ENCODE measurements at regions not wholly inside any gene's neighbourhood (a gene's known extent, or its start where the extent isn't known, plus 50 kb on each side); places are given as distances from the start of the nearest gene placed in this dataset.

- Histone ChIP-seq H3K4me1 (replicated peaks in 1 of 2) (no peaks in the 10 kb centered on the region), H3K36me3 (replicated peaks in 1 of 2) (no peaks in the 10 kb centered on the region), H3K27me3 (no peaks in the 10 kb centered on the region), H3K27ac (no peak overlapping the region), H3K4me3 (no peak overlapping the region), H3K9me3 (replicated peaks in 1 of 3) (no peaks in the 10 kb centered on the region)
- DNase-seq: no peak
- intact Hi-C loops (cut with DNase I): no loop called here
- 14 to 21% (median 18%) methylated on average over 2 of the region's 2 CpGs for WGBS, 4 donors
- TF ChIP-seq CTCF (IDR thresholded peaks at IDR 0.05): no peak
Measured at GRCh38 chr13:31896427-31896826, 135.1 kb upstream of the FRY start.

GRCh38 chr13:31898378-31899071 is 133.0 kb upstream of the FRY start:
- WGBS, 4 donors: 65 to 81% (median 72%) methylated on average over 8 to 9 of the region's 9 CpGs
- Histone ChIP-seq H3K36me3 (replicated peaks in 1 of 2) (no peaks in the 10 kb centered on the region), H3K9me3 (replicated peaks in 1 of 3) (no peaks in the 10 kb centered on the region), H3K4me3 (no peak overlapping the region), H3K27ac (no peak overlapping the region), H3K4me1 (replicated peaks in 1 of 2) (no peaks in the 10 kb centered on the region), H3K27me3 (no peaks in the 10 kb centered on the region)
- intact Hi-C loops (cut with DNase I): no loop called here
- TF ChIP-seq POLR2A (IDR thresholded peaks at IDR 0.05) (no peak), CTCF (IDR thresholded peaks at IDR 0.05) (no peak)
- DNase-seq: no peak

GRCh38 chr13:31901985-31902384 is 129.6 kb upstream of the FRY start:
- Histone ChIP-seq H3K4me3 (no peak overlapping the region), H3K36me3 (replicated peaks in 1 of 2) (no peaks in the 10 kb centered on the region), H3K27me3 (no peaks in the 10 kb centered on the region), H3K27ac (no peak overlapping the region), H3K4me1 (replicated peaks in 1 of 2) (no peaks in the 10 kb centered on the region), H3K9me3 (replicated peaks in 1 of 3) (no peaks in the 10 kb centered on the region)
- TF ChIP-seq CTCF (IDR thresholded peaks at IDR 0.05): no peak
- intact Hi-C loops (cut with DNase I): no loop called here
- WGBS, 4 donors: 74 to 83% (median 82%) methylated on average over 2 of the region's 2 CpGs
- no peak for DNase-seq

- Histone ChIP-seq H3K36me3 (replicated peaks in 1 of 2) (no peaks in the 10 kb centered on the region), H3K27ac (no peak overlapping the region), H3K27me3 (no peaks in the 10 kb centered on the region), H3K4me1 (replicated peaks in 1 of 2) (no peaks in the 10 kb centered on the region), H3K4me3 (no peak overlapping the region), H3K9me3 (replicated peaks in 1 of 3) (no peaks in the 10 kb centered on the region)
- TF ChIP-seq CTCF (IDR thresholded peaks at IDR 0.05) (no peak), POLR2A (IDR thresholded peaks at IDR 0.05) (no peak)
- no peak for DNase-seq
- intact Hi-C loops (cut with DNase I): no loop called here
- 72 to 85% (median 79%) methylated on average over 7 of the region's 7 CpGs for WGBS, 4 donors
Measured at GRCh38 chr13:31903111-31903815, 128.3 kb upstream of the FRY start.
